ENCODE measurements at regions not wholly inside any gene's neighbourhood (a gene's known extent, or its start where the extent isn't known, plus 50 kb on each side); places are given as distances from the start of the nearest gene placed in this dataset.

DNA sequence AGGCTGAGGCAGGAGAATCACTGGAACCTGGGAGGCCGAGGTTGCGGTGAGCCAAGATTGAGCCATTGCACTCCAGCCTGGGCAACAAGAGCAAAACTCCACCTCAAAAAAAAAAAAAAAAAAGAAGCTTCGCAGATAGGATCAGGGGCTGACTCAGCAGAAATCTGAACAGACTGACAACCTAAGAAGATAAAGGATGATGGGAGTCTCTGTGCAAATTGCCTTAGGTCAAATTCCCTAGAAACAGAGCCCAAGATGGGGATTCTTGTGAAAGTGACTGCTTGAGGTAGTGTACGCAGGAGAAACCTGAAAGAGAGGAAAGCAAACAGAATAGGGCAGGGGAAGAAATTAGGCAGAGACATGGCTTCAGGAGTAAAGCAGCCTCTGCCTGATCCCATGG lies 160.8 kb upstream of the LRIG1 start (continued):
- TF ChIP-seq, protein P1, sequence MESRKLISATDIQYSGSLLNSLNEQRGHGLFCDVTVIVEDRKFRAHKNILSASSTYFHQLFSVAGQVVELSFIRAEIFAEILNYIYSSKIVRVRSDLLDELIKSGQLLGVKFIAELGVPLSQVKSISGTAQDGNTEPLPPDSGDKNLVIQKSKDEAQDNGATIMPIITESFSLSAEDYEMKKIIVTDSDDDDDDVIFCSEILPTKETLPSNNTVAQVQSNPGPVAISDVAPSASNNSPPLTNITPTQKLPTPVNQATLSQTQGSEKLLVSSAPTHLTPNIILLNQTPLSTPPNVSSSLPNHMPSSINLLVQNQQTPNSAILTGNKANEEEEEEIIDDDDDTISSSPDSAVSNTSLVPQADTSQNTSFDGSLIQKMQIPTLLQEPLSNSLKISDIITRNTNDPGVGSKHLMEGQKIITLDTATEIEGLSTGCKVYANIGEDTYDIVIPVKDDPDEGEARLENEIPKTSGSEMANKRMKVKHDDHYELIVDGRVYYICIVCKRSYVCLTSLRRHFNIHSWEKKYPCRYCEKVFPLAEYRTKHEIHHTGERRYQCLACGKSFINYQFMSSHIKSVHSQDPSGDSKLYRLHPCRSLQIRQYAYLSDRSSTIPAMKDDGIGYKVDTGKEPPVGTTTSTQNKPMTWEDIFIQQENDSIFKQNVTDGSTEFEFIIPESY (IDR thresholded peaks at IDR 0.05; ENCODE audit: extremely low read depth, insufficient replicate concordance, low read length), result no peak
- TF ChIP-seq, protein P2, sequence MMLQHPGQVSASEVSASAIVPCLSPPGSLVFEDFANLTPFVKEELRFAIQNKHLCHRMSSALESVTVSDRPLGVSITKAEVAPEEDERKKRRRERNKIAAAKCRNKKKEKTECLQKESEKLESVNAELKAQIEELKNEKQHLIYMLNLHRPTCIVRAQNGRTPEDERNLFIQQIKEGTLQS (IDR thresholded peaks at IDR 0.05), result no peak
- TF ChIP-seq YY1 (IDR thresholded peaks at IDR 0.05; ENCODE audit: extremely low read depth, insufficient replicate concordance, low read depth, low read length) (no peak), CEBPB (IDR thresholded peaks at IDR 0.05; ENCODE audit: low read depth) (no peak), CBX3 (IDR thresholded peaks at IDR 0.05; ENCODE audit: low read depth) (no peak), ELF1 (IDR thresholded peaks at IDR 0.05; ENCODE audit: borderline replicate concordance, low read depth) (no peak)

DNA sequence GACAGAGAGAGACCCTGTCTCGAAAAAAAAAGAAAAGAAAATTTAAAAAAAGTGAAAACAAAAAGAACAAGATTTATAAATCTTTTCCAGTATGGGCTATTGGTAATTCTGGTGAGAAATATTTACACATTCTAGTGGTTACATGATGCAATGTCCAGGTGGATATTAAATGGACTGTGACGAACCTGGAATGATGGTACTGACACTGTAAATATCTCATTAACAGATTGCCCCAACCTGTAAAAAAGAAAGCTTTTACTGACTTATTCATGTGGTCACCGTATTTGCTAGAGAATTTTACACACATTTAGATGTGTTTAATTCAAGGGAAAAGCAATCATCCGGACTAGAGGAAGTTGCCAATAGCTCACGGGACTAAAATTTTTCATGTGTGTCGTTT lies 162.1 kb upstream of the LRIG1 start:
- ATAC-seq (no peak), DNase-seq (ENCODE audit: low read depth, low spot score) (no peak)
- Histone ChIP-seq H3K36me3 (ENCODE audit: control insufficient read depth in 1 of 2, insufficient read depth in 2 of 2, low read length in 2 of 2) (no peaks in the 10 kb centered on the region), H3K79me2 (ENCODE audit: insufficient read depth, low read length) (no peaks in the 10 kb centered on the region), H3K27me3 (ENCODE audit: insufficient read depth, low read length) (peaks cover 13% of the 10 kb centered on the region; the same call in 1 of the 2 replicates), H3K9me3 (ENCODE audit: control insufficient read depth in 1 of 2, insufficient read depth in 1 of 2, low read depth in 1 of 2, low read length in 2 of 2) (no peaks in the 10 kb centered on the region), H3K27ac (ENCODE audit: low read depth, low read length) (no peak overlapping the region), H3K9me2 (ENCODE audit: insufficient read depth) (no peaks in the 10 kb centered on the region), H3K4me2 (ENCODE audit: low read length) (no peak overlapping the region), H4K20me1 (ENCODE audit: insufficient read depth) (no peaks in the 10 kb centered on the region), H2AFZ (ENCODE audit: low read depth, low read length, poor library complexity, severe bottlenecking) (no peak overlapping the region), H3K4me3 (replicated peaks in 1 of 2; ENCODE audit: low read depth in 1 of 2, low read length in 2 of 2) (no peak overlapping the region), H3K4me1 (ENCODE audit: control insufficient read depth in 1 of 2, insufficient read depth in 2 of 2, low read length in 2 of 2) (no peaks in the 10 kb centered on the region), H3K9ac (ENCODE audit: low read length) (no peak overlapping the region)
- BruUV-seq (replicated peaks), result no TSS peak
- TF ChIP-seq EZH2 (IDR thresholded peaks at IDR 0.05) (no peak), ZNF274 (IDR thresholded peaks at IDR 0.05; ENCODE audit: low read depth, low read length) (no peak), RAD21 (IDR thresholded peaks at IDR 0.05; ENCODE audit: low read depth) (no peak)
- TF ChIP-seq, protein P2 (IDR thresholded peaks at IDR 0.05), result no peak
- CTCF ChIA-PET, result no interaction called here
- intact Hi-C loops (cut with micrococcal nuclease), result no loop called here
- POLR2A ChIA-PET, result no interaction called here
- RAD21 ChIA-PET (ENCODE audit: low non-redundant PET in 1 of 2, low total read pairs in 2 of 2, uncharacterized antibody in 2 of 2, unreplicated experiment in 2 of 2), result no interaction called here

Measured in HCT116 (cell line).